ENCODE measurements at regions not wholly inside any gene's neighbourhood (a gene's known extent, or its start where the extent isn't known, plus 50 kb on each side); places are given as distances from the start of the nearest gene placed in this dataset.

DNA sequence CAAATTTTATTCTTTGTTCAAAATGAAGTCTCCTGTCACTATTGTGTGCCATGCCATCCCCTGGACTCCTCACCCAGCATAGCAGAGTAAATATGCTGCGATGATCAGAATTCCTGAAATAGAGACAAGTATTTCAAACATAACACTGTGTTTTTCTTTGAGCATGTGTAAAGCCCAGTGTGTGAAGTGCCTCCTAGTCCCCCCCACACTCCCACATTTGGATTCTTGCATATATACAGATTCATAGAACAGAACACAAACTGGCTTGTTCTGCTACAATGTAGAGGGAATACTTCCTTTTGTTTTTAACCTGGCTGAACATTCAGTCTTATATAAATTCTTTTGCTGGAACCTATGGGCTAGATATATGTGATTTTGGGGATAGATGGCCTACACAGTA, 84.9 kb downstream of the NUDT12 start:
- H2AFZ ChIP-seq (ENCODE audit: low read length): no peak overlapping the region
- H3K4me2 ChIP-seq (ENCODE audit: low read depth, low read length, poor library complexity, severe bottlenecking): no peak overlapping the region
- H3F3A ChIP-seq (ENCODE audit: low read depth): no peaks in the 10 kb centered on the region
- no peak overlapping the region for H3K4me3 ChIP-seq (ENCODE audit: low read length, poor library complexity, severe bottlenecking)
- H3K79me2 ChIP-seq (ENCODE audit: insufficient read depth, low read length): no peaks in the 10 kb centered on the region
- H3K9me2 ChIP-seq (replicated peaks; ENCODE audit: low read depth, low read length): no peaks in the 10 kb centered on the region
- no peak overlapping the region for H3K9ac ChIP-seq (ENCODE audit: low read depth, low read length, poor library complexity, severe bottlenecking)
- H3K9me3 ChIP-seq (ENCODE audit: insufficient read depth, low read depth, low read length): no peaks in the 10 kb centered on the region
- TF ChIP-seq, protein P1, sequence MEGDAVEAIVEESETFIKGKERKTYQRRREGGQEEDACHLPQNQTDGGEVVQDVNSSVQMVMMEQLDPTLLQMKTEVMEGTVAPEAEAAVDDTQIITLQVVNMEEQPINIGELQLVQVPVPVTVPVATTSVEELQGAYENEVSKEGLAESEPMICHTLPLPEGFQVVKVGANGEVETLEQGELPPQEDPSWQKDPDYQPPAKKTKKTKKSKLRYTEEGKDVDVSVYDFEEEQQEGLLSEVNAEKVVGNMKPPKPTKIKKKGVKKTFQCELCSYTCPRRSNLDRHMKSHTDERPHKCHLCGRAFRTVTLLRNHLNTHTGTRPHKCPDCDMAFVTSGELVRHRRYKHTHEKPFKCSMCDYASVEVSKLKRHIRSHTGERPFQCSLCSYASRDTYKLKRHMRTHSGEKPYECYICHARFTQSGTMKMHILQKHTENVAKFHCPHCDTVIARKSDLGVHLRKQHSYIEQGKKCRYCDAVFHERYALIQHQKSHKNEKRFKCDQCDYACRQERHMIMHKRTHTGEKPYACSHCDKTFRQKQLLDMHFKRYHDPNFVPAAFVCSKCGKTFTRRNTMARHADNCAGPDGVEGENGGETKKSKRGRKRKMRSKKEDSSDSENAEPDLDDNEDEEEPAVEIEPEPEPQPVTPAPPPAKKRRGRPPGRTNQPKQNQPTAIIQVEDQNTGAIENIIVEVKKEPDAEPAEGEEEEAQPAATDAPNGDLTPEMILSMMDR (conservative IDR thresholded peaks at IDR 0.05; ENCODE audit: low read length): no peak
- TF ChIP-seq EZH2phosphoT487 (IDR thresholded peaks at IDR 0.05; ENCODE audit: borderline replicate concordance): no peak
- no peaks in the 10 kb centered on the region for H3K27me3 ChIP-seq (ENCODE audit: insufficient read depth, low read length, poor library complexity, severe bottlenecking)
- no peaks in the 10 kb centered on the region for H3K4me1 ChIP-seq (ENCODE audit: insufficient read depth, low read length, poor library complexity, severe bottlenecking)
- no peaks in the 10 kb centered on the region for H4K20me1 ChIP-seq (ENCODE audit: insufficient read depth, low read length, poor library complexity, severe bottlenecking)
- no peaks in the 10 kb centered on the region for H3K36me3 ChIP-seq (ENCODE audit: insufficient read depth, low read length)

DNA sequence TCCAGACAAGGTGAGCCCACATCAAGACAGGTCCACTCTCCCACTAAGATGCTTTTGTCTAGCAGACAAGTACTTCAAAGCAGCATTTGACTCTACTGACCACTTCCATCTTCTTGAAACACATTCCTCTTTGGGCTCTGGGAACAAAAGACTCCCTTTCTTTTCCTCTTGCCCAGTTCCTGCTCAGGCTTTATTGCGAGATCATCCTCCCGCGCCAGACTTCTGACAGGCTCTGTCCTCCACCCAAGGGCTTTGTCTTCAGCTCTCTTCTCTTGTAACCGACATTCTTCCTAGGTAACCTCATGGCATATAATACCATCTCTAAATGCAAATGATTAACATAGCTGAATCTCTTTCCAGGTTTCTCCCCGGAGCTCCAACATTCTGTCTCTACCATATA, 85.8 kb downstream of the NUDT12 start:
- H2AFZ ChIP-seq (ENCODE audit: low read length): no peak overlapping the region
- H3F3A ChIP-seq (ENCODE audit: low read depth): no peaks in the 10 kb centered on the region
- H3K4me1 ChIP-seq (ENCODE audit: insufficient read depth, low read length, poor library complexity, severe bottlenecking): no peaks in the 10 kb centered on the region
- no peaks in the 10 kb centered on the region for H3K9me3 ChIP-seq (ENCODE audit: insufficient read depth, low read depth, low read length)
- H3K9me2 ChIP-seq (replicated peaks; ENCODE audit: low read depth, low read length): no peaks in the 10 kb centered on the region
- H3K4me3 ChIP-seq (ENCODE audit: low read length, poor library complexity, severe bottlenecking): no peak overlapping the region
- no peaks in the 10 kb centered on the region for H3K36me3 ChIP-seq (ENCODE audit: insufficient read depth, low read length)
- H3K27me3 ChIP-seq (ENCODE audit: insufficient read depth, low read length, poor library complexity, severe bottlenecking): no peaks in the 10 kb centered on the region
- H4K20me1 ChIP-seq (ENCODE audit: insufficient read depth, low read length, poor library complexity, severe bottlenecking): no peaks in the 10 kb centered on the region
- TF ChIP-seq, protein P1 (conservative IDR thresholded peaks at IDR 0.05; ENCODE audit: low read length): no peak
- no peak for TF ChIP-seq EZH2phosphoT487 (IDR thresholded peaks at IDR 0.05; ENCODE audit: borderline replicate concordance)
- no peak overlapping the region for H3K9ac ChIP-seq (ENCODE audit: low read depth, low read length, poor library complexity, severe bottlenecking)
- no peaks in the 10 kb centered on the region for H3K79me2 ChIP-seq (ENCODE audit: insufficient read depth, low read length)
- no peak overlapping the region for H3K4me2 ChIP-seq (ENCODE audit: low read depth, low read length, poor library complexity, severe bottlenecking)

DNA sequence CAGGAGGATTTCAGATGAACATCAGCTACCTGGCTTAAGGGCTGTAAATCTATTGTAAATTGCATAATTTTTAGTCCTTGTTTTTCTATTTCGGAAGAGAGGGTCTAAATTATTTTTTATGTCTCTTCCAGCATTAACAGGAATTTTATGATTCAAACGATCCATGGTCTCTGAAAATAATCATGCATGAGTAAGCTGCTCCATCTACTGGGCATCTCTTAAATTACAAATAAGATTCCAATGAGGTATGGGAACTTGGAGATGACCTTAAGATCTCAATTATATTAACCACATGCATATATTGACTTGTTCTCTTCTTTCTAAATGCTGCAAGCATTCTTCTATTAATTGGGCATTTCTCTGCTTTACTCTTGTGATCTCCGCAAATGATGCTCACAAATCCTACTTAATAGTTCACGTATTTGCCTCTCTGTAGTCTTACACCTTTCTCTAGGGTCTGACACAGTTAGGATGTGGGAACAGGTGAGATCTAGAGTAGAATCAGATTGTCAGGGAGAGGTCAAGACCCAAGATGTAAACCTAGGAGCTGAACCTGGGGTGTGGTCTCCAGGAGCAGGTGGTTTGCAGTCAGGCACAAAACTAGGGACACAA, 86.9 kb downstream of the NUDT12 start:
- Histone ChIP-seq H3K9ac (ENCODE audit: low read depth, low read length, poor library complexity, severe bottlenecking) (no peak overlapping the region), H3K27me3 (ENCODE audit: insufficient read depth, low read length, poor library complexity, severe bottlenecking) (no peaks in the 10 kb centered on the region), H3K79me2 (ENCODE audit: insufficient read depth, low read length) (no peaks in the 10 kb centered on the region), H2AFZ (ENCODE audit: low read length) (no peak overlapping the region), H3K4me3 (ENCODE audit: low read length, poor library complexity, severe bottlenecking) (no peak overlapping the region), H3K9me3 (ENCODE audit: insufficient read depth, low read depth, low read length) (no peaks in the 10 kb centered on the region), H4K20me1 (ENCODE audit: insufficient read depth, low read length, poor library complexity, severe bottlenecking) (no peaks in the 10 kb centered on the region), H3K9me2 (replicated peaks; ENCODE audit: low read depth, low read length) (no peaks in the 10 kb centered on the region), H3K4me2 (ENCODE audit: low read depth, low read length, poor library complexity, severe bottlenecking) (no peak overlapping the region), H3F3A (ENCODE audit: low read depth) (no peaks in the 10 kb centered on the region), H3K4me1 (ENCODE audit: insufficient read depth, low read length, poor library complexity, severe bottlenecking) (no peaks in the 10 kb centered on the region), H3K36me3 (ENCODE audit: insufficient read depth, low read length) (no peaks in the 10 kb centered on the region)
- TF ChIP-seq, protein P1 (conservative IDR thresholded peaks at IDR 0.05; ENCODE audit: low read length): peak; percentile 63
- no peak for TF ChIP-seq EZH2phosphoT487 (IDR thresholded peaks at IDR 0.05; ENCODE audit: borderline replicate concordance)

All from Loucy (cell line).